NCI-H82 treated with DMSO at 0.1 percent for 48 hours (cell line): ENCODE measurements at regions not wholly inside any gene's neighbourhood (a gene's known extent, or its start where the extent isn't known, plus 50 kb on each side); places are given as distances from the start of the nearest gene placed in this dataset.
A peak's percentile ranks its signal among the peaks of the same experiment; 100 is the strongest.

Source experiments
- DNase-seq: peaks from one replicate; lab custom pipeline; 2025; ENCODE audit not compliant: unreplicated experiment; lab: John Stamatoyannopoulos, UW

GRCh38 chr2:217107480-217107879 lies 247.6 kb upstream of the TNP1 start:
- no peak for DNase-seq

GRCh38 chr2:217106650-217107014 lies 246.8 kb upstream of the TNP1 start:
- DNase-seq: no peak

- DNase-seq: no peak
These were observed 246.1 kb upstream of the TNP1 start for GRCh38 chr2:217105733-217106649.

DNA sequence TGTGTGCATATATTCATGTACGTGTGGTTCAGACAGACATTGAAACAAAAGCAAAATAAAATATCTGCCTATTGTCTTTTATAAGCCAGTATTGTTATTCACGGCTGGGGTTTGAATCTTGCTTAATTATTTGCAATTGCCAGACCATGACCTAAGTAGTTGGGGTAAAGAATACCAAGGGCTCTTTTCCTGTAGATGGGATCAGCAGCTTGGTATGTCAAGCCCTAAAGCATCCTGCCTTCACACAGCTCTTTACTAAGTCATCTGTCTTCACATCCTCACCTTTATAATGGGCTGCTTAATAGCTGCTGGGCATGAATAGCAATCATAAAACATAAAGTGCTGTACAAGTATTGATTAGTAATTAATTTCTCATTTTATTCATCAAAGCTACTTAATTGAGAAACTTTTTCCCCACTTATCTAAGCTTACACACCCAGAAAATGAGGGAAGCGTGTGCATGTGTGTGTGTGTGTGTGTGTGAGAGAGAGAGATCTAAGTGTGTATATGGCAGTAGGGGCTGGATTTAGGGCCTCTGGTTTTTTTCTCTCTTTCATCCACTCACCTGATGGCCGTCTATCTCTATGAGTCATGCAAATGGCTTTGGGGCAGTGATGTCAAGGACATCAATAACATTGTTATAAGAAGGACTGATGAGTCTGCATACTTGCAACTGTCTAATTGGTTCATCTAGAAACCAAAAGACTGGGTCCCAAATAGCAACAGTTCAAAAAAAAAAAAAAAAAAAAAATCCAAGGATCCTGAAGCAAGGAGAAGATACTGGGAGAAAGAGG lies 244.1 kb upstream of the TNP1 start:
- no peak for DNase-seq

DNA sequence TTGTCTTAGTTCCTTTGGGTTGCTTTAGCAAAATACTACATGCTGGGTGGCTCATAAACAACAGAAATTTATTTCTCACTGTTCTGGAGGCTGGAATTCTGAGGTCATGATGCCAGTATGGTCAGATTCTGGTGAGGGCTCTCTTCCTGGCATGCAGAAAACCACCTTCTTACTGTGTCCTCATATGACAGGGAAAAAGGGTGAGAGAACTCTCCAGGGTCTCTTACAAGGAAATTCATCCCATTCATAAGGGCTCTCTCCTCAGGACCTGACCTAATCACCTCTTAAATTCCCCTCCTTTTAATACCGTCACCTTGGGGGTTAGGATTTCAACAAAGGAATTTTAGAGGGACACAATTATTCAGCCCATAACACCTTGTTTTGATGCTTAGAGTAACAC lies 243.1 kb upstream of the TNP1 start:
- DNase-seq: no peak

GRCh38 chr2:217101972-217102371 lies 242.1 kb upstream of the TNP1 start:
- DNase-seq: no peak

DNA sequence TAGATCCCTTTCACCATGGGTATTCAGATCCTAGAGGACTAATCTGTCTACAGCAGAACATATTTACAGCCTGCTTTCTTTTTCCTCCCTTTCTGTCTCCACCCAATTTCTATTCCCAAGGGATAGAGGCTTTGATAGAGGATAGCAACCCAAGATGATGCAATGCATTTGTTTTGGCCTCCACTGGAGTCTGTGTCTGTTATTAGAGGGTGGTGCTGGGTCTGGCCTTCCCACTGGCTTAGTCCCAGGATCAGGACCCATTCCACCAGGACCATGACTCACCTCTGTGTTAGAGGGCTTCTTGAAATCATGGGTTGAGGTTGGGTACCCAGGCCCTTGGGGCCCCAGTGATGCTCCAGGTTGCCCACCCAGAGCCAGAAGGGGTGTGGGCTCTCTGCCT lies 239.7 kb upstream of the TNP1 start:
- DNase-seq: no peak

GRCh38 chr2:217098435-217098834 lies 238.6 kb upstream of the TNP1 start:
- DNase-seq: peak; percentile 86

DNA sequence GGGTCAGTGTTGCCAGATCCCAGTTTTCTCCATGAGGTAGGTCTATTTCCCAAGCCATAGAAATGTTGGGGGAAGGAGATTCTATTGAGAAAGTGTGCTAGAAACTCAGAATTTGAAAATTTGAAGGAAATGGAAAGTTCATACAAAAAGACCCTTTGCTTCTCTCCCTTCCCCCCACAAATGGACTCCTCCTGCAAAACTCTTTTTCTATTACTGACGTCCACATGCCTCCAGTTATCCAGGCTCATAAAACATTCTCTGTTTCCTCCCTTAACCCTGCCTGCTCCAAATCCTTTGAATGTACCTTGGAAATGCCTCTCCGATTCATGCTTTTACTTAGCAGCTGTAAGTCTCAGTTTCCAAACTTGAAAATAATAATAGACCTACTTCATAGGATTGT lies 237.5 kb upstream of the TNP1 start:
- no peak for DNase-seq

DNA sequence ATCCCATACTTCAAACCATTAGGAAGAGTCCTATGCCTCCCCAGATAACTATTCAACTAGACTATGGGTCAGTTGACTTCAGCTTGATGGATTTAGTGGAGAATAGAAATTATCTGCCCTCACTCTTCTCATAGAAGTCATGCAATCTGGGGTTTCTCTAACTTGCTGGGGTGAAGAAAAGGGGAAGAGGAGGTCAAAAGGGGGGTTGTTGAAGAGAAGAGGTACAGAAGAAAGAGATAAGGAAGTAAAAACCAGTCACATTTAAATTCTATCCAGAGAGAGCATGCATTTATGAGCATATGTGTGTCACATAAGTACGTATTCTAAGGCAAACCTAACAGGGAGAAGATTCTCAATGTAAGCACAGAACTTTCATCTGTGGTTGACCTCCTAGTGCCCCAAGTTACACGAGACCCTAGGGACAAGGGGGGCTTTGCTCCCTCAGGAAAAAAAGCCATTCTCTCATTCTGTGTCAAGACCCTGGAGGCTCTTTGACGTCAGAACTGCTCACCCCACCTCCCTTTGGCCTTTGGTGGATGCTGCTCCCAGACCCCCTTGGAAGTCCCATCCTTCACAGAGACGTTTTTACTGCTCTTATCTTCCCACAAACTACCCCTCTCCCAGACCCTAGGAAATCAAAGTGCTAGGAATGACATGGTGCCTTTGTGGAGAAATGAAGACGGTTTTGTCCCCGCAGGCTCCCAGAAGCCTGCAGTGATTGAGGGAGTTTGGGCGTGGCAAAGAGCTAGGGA lies 236.8 kb upstream of the TNP1 start:
- no peak for DNase-seq

- no peak for DNase-seq
These were observed 235.8 kb upstream of the TNP1 start for GRCh38 chr2:217095511-217096205.

DNA sequence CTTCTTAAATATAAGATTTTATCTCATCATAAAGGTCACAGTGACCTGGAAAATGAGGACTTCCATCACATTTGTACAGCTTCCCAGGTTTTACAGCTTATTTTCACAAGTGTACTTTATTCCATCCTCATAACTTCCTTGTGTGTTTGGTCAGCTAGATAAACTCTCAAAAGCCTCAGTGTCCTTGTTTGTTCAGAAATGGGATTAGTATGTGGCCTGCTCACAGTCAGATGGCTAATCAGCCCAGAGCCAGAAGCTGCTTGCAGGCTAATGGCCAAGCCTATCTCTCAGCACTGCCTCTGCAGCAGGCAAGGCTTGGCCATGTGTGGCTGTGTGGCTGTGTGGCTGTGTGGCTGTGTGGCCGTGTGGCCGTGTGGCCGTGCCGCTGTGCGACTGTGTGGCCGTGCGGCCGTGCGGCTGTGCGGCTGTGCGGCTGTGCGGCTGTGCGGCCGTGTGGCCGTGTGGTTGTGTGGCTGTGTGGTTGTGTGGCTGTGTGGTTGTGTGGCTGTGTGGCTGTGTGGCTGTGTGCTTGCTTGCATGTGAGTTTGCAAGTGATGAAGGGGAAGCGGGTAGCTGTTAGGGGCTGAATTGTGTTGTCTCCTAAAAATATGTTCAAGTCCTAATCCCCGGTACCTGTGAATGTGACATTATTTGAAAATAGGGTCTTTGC lies 233.0 kb upstream of the TNP1 start:
- peak; percentile 33 for DNase-seq

- no peak for DNase-seq
These were observed 231.7 kb upstream of the TNP1 start for GRCh38 chr2:217091531-217091930.

- DNase-seq: no peak
These were observed 231.0 kb upstream of the TNP1 start for GRCh38 chr2:217090884-217091283.

DNA sequence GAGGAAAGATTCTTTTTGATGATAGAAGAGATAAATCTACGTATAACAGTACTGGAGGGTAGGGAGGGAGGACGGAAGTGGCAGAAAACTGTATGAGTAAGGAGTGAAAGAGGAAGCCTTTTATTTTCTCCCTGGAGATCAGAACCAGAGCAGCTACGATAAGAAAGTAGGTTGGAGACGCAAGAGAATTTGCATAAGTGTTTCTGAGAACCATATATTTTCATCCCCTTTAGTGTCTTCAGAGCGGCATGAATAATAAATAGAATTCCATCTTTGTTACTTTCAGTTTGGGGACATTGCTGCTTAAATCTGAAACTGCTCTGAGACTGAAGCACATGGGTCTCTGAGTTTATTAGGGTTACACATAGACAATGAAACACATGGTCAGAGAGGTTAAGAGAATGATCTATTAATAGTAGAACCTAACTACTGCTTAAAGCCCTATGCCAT lies 230.2 kb upstream of the TNP1 start:
- DNase-seq: no peak

- no peak for DNase-seq
These were observed 226.9 kb upstream of the TNP1 start for GRCh38 chr2:217086718-217087117.

GRCh38 chr2:217086038-217086522 lies 226.2 kb upstream of the TNP1 start:
- DNase-seq: no peak

DNA sequence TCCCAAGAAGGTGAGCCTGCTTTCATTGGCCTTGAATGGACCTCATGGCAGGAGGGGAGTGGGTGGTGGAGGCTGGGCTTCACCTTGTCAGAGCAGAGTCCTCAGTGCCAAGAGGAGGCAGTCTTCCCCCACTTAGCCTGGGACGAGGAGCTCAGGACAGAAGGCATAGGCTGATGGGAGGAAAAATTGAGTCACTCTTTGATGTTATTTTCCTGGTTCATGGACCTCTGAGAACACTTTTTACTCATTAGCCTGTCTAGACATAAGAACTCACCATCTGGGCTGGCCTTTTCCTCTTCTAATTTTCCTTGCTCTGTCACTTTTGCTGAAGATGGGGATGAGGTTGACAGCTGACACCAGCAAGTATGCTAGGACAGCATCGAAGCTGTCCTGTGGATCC lies 225.7 kb upstream of the TNP1 start:
- DNase-seq: no peak

DNA sequence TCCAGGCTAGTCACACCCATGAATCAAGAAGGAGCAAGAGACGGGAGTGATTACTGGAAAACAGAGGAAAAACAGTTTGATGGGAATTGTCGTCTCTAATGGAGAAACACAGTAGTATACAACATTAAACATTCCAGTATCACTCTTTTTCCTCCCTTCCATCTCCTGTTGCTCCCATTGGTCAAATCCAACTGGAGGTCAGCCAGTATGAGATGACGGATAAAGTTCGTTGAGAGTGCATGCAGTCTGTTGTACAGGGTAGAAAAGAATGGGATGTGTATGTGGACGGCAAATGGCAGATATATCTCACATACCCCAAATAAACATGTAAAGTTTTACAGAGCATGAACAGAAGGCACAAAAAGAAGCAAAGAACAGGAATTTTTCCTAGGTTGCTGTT lies 221.9 kb upstream of the TNP1 start:
- DNase-seq: no peak

- no peak for DNase-seq
These were observed 219.3 kb upstream of the TNP1 start for GRCh38 chr2:217079165-217079564.
